Activated CD8-positive, alpha-beta T cell treated with anti-CD3 and anti-CD28 coated beads for 36 hours (primary cell): ENCODE measurements at regions not wholly inside any gene's neighbourhood (a gene's known extent, or its start where the extent isn't known, plus 50 kb on each side); places are given as distances from the start of the nearest gene placed in this dataset.

ENCODE experiments used
- ATAC-seq: fragments of 200-7000 bp; cut with Tn5 transposase; one replicate; pipeline ENCODE4 v1.10.0; 2021; ENCODE audit warnings: mild to moderate bottlenecking, moderate library complexity
- CTCF ChIA-PET: fragments of 350-600 bp; sonication (Branson Sonifier 250); formaldehyde crosslinking; loops from one replicate; lab custom pipeline; 2021; ENCODE audit warnings: antibody characterized with exemption; lab: Charles Lee
- POLR2A ChIA-PET: fragments of 350-600 bp; sonication (Branson Sonifier 250); formaldehyde crosslinking; loops from one replicate; lab custom pipeline; 2021; ENCODE audit warnings: antibody characterized with exemption; lab: Charles Lee
- DNase-seq: peaks from one replicate; pipeline ENCODE4 v3.0.0-alpha.2; 2020
- H3K27ac Mint-ChIP-seq: one replicate; pipeline ENCODE4 v1.8.0; 2021; ENCODE audit warnings: mild to moderate bottlenecking, mixed read lengths
- H3K27me3 Mint-ChIP-seq: one replicate; pipeline ENCODE4 v1.8.0; 2021; ENCODE audit warnings: mixed read lengths
- H3K36me3 Mint-ChIP-seq: one replicate; pipeline ENCODE4 v1.8.0; 2021; ENCODE audit warnings: low read depth, mixed read lengths
- H3K4me1 Mint-ChIP-seq: one replicate; pipeline ENCODE4 v1.8.0; 2021; ENCODE audit warnings: low read depth, mixed read lengths
- H3K4me3 Mint-ChIP-seq: one replicate; pipeline ENCODE4 v1.8.0; 2021; ENCODE audit warnings: mild to moderate bottlenecking, moderate library complexity, mixed read lengths
- H3K9me3 Mint-ChIP-seq: one replicate; pipeline ENCODE4 v1.8.0; 2021; ENCODE audit warnings: mixed read lengths
- intact Hi-C: fragments of 100-400 bp; cut with micrococcal nuclease; formaldehyde crosslinking; loops from one replicate; pipeline ENCODE4 v1.10.0; 2022
- TF ChIP-seq, protein P1 (sequence below): fragments of 200-600 bp; IDR thresholded peaks from one replicate; pipeline ENCODE4 v1.8.0; 2022; ENCODE audit warnings: antibody characterized with exemption, mild to moderate bottlenecking

- no peak for ATAC-seq
These were observed 241.6 kb downstream of the BTBD3 start for GRCh38 chr20:12159261-12159660.

GRCh38 chr20:12161734-12162133 lies 244.0 kb downstream of the BTBD3 start:
- peaks cover 5% of the 10 kb centered on the region for H3K9me3 Mint-ChIP-seq
- no peaks in the 10 kb centered on the region for H3K4me1 Mint-ChIP-seq
- no peak overlapping the region for H3K4me3 Mint-ChIP-seq
- ATAC-seq (no peak), DNase-seq (no peak)
- intact Hi-C loops: no loop called here
- TF ChIP-seq, protein P1, sequence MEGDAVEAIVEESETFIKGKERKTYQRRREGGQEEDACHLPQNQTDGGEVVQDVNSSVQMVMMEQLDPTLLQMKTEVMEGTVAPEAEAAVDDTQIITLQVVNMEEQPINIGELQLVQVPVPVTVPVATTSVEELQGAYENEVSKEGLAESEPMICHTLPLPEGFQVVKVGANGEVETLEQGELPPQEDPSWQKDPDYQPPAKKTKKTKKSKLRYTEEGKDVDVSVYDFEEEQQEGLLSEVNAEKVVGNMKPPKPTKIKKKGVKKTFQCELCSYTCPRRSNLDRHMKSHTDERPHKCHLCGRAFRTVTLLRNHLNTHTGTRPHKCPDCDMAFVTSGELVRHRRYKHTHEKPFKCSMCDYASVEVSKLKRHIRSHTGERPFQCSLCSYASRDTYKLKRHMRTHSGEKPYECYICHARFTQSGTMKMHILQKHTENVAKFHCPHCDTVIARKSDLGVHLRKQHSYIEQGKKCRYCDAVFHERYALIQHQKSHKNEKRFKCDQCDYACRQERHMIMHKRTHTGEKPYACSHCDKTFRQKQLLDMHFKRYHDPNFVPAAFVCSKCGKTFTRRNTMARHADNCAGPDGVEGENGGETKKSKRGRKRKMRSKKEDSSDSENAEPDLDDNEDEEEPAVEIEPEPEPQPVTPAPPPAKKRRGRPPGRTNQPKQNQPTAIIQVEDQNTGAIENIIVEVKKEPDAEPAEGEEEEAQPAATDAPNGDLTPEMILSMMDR: no peak
- no peak overlapping the region for H3K27ac Mint-ChIP-seq
- ChIA-PET POLR2A (no interaction called here), CTCF (no interaction called here)
- no peaks in the 10 kb centered on the region for H3K27me3 Mint-ChIP-seq
- H3K36me3 Mint-ChIP-seq: no peaks in the 10 kb centered on the region

More at GRCh38 chr20:12159261-12159660, 241.6 kb downstream of the BTBD3 start:
- CTCF ChIA-PET: no interaction called here
- no peaks in the 10 kb centered on the region for H3K4me1 Mint-ChIP-seq
- no peak overlapping the region for H3K27ac Mint-ChIP-seq
- H3K27me3 Mint-ChIP-seq: no peaks in the 10 kb centered on the region
- no peaks in the 10 kb centered on the region for H3K36me3 Mint-ChIP-seq
- no peak for DNase-seq
- POLR2A ChIA-PET: no interaction called here
- intact Hi-C loops: no loop called here
- TF ChIP-seq, protein P1: no peak
- no peak overlapping the region for H3K4me3 Mint-ChIP-seq
- H3K9me3 Mint-ChIP-seq: peaks cover 2% of the 10 kb centered on the region

DNA sequence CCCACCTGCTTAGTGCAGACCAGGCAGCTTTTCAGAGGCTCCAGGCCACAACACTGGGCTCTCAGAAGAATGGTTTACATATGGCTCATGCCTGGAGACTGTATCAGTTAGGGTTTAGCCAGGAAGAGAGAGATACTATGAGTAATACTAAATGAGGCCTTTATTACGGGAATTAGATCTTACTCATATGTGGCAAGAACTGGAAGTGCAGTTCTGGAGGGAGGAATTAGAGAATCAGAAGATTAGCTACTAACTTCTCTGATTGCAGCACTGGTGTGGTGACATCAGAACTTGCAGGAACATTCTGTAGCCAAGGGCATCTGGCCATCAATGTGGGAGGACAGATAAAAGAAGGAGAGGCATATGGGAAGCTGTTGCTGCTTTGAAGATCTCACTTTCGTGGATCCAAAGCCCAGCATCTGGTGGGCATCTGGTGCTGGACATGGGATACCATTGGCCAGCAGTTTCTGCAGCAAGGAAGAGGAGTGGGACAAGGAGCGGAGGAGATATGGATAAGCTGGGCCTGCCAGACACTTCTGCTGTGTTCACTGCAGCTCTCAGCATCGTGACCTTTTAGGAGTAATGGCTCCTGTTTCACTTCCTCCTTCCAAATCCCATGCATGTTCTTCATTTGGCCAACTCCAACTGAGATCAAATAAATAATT lies 248.5 kb downstream of the BTBD3 start:
- Mint-ChIP-seq H3K36me3 (no peaks in the 10 kb centered on the region), H3K4me1 (no peaks in the 10 kb centered on the region), H3K27ac (no peak overlapping the region), H3K27me3 (no peaks in the 10 kb centered on the region), H3K4me3 (no peak overlapping the region), H3K9me3 (peaks cover 20% of the 10 kb centered on the region)
- intact Hi-C loops: no loop called here
- POLR2A ChIA-PET: no interaction called here
- TF ChIP-seq, protein P1: no peak
- DNase-seq (no peak), ATAC-seq (no peak)
- CTCF ChIA-PET: no interaction called here

GRCh38 chr20:12170406-12170805 lies 252.7 kb downstream of the BTBD3 start:
- Mint-ChIP-seq H3K27ac (no peak overlapping the region), H3K27me3 (no peaks in the 10 kb centered on the region), H3K4me1 (no peaks in the 10 kb centered on the region), H3K9me3 (peaks cover 20% of the 10 kb centered on the region), H3K4me3 (no peak overlapping the region), H3K36me3 (no peaks in the 10 kb centered on the region)
- ChIA-PET POLR2A (no interaction called here), CTCF (no interaction called here)
- DNase-seq (no peak), ATAC-seq (no peak)
- TF ChIP-seq, protein P1: no peak
- intact Hi-C loops: no loop called here

- Mint-ChIP-seq H3K9me3 (peaks cover 20% of the 10 kb centered on the region), H3K36me3 (no peaks in the 10 kb centered on the region), H3K4me3 (no peak overlapping the region), H3K27me3 (no peaks in the 10 kb centered on the region), H3K27ac (no peak overlapping the region), H3K4me1 (no peaks in the 10 kb centered on the region)
- ATAC-seq: no peak
- ChIA-PET POLR2A (no interaction called here), CTCF (no interaction called here)
- TF ChIP-seq, protein P1: no peak
- intact Hi-C loops: no loop called here
- DNase-seq: no peak
These were observed 254.3 kb downstream of the BTBD3 start for GRCh38 chr20:12171923-12172524.
